CD1c-positive myeloid dendritic cell (primary cell): ENCODE measurements at regions not wholly inside any gene's neighbourhood (a gene's known extent, or its start where the extent isn't known, plus 50 kb on each side); places are given as distances from the start of the nearest gene placed in this dataset.

Experiments
- DNase-seq: peaks from one replicate; pipeline ENCODE4 v3.0.0-alpha.2; 2016; ENCODE audit errors: extremely low spot score

DNA sequence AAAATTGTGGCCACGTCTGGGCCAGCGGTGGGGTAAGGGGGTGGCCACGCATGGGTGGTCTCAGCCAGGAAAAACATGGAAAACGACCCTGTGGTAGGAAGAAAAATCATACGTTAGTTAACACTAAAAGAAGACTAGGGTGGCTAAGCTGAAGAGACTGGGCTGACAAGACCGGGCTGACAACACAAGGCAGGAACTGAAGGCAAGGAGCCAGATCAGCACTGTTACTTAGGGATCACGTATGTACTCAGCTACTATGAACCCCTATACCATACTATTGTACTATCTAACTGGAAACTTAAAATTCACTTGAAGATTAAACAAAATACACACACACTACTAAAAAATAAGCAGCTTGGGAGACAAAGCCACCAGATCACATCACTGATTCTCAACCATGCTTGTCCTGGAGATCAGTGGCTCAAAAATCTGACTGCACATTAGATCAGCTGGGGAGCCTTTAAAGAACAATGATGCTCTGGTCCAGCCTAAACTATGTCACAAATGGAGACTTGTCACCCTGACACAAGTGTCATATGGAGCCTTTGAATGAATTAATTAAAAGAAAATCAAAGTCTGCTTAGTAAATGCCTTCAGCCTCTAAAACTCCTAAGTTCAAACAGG, 442.2 kb downstream of the SHQ1 start:
- DNase-seq, result no peak

DNA sequence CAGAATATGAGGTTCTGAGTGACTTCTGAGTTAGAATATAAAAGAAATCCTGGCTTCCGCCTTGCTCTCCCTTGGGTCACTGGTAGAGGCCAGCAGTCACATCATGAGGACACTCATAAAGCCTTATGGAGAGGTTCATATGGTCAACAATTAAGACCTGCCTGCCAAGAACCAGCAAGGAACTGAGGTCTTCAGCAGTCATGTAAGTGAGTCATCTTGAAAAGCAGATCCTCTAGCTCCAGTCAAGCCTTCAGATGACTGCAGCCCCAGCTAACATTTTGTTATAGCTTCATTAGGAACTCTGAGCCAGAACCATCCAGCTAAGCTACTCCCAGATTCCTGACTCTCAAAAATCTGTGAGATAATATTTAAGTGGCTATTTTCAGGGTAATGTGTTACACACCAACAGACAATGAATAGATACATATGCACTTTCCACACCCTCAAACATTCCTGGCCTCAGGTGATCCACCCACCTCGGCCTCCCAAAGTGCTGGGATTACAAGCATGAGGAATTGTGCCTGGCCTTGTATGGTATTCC, 447.2 kb downstream of the SHQ1 start:
- no peak for DNase-seq

DNA sequence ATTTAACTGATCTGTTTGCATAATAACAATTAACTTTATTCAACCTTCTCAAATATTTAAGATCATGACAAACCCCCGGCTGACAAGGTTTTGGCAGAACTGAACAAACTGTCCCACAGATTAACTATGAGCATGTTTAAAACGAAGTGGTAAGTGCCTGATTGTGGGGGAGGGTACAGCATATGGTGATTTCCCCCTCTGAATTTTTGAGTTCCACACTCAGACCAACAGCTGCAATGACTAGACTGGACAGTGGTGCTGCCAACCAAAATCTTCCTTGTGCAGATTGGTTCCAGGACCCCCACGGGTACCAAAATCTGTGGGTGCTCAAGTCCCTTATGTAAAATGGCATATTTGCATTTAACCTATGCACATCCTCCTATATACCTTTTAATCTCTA, 449.5 kb downstream of the SHQ1 start:
- DNase-seq, result no peak

DNA sequence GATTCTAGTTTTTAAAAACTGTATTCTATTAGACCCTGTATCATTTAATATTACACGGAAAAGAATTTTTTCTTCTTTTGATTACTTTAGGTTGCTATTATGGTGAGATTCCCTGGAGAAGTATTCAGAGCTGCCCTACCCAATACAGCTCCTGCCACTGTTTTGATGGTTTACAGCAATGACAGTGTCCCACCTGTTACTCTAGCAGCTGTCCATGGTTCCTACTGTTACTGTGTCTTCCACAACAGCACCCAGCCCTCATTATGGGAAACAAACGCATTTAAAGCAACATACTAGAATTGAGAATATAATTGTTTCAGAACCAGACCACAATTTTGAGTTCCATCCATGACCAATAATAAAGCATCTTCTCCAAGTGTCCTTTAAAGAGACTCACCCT, 450.7 kb downstream of the SHQ1 start:
- DNase-seq, result no peak

DNA sequence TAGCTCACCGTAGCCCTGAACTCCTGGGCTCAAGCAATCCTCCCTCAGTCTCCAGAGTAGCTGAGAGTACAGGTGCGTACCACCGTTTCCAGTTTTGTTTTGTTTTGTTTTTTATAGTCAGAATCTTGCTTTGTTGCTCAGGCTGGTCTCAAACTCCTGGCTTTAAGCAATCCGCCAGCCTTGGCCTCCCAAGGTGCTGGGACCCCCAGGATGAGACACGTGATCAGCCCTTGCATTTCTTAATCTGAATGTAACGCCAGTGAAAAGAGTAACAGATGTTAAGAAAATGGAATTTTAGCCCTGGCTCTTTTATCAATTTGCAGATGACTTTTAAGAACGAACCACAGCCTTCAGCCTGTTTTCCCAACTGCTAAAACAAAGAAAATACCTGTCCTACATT, 451.3 kb downstream of the SHQ1 start:
- no peak for DNase-seq

DNA sequence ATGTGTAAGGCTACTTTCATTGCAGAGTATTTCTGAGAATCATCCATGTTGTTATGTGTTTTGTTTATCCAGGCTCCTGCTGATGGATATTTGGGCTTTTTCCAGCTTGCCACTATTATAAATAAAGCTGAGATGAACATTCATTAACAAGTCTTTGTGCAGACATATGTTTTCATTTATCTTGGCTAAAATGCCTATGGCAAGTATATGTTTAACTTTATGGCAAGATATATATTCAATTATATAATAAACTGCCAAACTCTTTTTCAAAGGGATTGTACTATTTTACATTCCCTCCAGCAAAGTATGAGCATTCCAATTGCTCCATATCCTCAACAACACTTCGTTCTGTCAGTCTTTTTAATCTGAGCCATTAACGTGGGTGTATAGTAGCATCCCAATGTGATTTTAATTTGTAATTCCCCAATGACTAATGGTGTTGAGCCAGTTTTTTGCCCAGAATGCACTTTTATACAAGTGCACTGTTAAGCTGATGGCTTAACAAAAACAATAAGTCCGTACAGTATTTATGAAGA, 452.4 kb downstream of the SHQ1 start:
- no peak for DNase-seq

DNA sequence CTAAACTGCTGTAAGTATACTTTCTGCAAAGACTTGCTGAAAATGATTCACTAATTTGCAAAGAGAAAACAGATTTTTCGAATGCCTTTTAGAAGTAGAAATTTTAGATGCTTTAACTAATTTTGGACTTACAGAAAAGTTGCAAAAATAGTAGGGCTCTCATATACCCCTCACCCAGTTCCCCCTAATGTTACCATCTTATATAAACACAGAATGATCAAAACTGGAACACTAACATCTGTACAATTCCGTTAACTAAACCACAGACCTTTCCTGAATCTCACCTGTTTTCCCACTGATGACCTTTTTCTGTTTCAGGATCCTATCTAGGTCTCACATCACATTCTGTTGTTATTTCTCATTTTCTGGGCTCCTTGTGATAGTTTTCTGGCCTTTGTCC, 454.8 kb downstream of the SHQ1 start:
- no peak for DNase-seq

DNA sequence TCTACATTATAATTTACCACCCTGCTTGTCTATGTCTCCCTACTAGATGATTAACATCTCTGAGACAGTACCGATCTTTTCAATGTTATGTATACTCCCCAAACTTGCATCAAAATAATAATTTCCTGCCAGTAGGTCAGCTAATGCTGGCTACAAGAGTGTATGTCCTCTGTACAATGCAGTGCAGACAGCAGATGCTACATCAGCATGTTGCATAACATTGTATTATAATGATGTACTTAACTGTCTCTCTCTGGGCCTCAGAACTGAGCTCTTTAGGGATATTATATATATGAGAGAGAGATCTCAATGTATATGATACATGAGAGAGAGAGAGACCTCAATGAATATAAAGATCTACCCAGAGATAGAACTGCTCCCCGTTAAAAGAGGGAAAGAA, 456.6 kb downstream of the SHQ1 start:
- DNase-seq, result no peak

DNA sequence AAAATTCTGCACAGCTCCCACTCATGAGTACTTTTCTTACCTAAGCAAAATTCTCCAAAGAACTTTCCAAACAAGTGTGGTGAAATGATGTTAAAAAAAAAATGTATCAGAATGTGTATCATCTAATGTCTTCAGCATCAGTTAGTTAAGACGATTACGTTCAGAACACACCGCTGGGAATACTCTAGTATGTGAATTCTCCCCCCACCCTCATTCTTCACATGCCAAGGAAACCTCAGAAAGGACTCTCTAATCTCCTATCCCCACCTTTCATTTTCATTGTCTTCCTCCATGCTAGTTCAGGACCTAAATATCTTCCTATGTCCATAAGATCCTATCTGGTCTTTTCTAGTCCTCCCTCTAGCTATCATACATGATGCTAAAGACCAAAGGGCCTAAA, 457.4 kb downstream of the SHQ1 start:
- DNase-seq, result no peak

DNA sequence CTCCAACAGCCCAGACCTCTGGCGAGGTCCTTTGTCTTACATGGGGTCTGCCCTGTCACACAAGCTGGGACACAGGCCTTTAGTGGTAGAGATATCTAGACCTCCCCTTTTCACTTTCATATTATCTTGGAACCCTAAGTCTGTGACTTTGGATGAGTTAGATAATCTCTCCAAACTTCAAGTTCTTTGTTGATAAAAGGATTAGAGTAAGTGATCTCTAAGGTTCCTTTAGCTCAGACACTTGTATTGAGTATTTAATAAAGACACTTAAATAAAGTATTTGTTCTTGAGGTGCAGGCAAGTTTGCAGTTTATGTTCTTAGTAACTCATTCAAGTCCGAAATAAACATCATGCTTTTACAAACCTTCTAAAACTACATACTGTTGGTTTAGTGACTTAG, 459.6 kb downstream of the SHQ1 start:
- DNase-seq, result no peak

DNA sequence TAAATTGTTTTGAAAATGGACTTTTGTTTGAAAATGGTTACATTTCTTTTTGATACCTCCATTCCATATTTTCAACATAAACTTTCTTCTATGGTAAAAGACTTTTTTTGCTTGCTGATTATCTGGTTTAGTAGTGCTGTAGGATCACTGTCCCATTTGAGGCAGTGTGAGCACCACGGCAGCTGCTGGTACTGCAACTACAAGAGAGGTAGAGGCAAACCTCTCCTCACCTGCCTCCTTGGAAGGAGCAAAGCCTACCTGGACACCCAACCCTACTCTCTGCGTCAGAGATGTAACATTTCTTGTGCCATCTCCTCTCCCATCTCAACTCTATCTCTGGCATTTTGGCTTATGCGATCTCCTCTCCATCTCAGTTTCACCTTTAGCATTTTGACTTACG, 460.1 kb downstream of the SHQ1 start:
- no peak for DNase-seq

DNA sequence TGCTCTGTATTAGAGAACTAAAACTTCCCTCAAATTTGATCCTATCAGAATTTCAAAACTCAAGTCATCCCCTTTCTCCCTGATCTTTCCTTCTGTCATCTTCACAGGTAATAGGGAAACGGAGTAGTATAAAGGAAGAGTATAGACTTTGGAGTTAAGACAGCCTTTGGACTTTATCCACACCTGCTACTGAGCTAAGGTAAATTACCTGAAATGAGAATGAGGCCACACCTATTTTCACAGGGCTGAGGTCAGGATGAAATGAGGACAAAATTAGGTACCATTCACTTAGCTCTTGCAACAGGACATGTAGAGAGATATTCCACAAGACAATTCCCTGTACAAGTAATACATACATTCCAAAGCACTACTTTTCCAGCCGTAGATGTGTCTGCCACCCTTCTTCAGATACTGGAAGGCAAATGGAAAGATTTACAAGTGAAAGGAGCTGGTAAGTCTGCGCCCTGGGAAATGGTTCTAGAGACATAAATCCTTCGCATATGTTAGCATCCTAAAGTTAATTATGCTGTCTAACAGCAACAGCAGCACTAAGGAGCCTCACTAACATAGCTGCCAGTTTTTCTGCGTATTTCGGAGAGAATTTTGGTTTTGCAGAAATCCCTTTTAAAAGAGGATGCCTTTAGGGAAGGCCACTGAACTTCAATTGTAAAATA, 461.8 kb downstream of the SHQ1 start:
- no peak for DNase-seq

DNA sequence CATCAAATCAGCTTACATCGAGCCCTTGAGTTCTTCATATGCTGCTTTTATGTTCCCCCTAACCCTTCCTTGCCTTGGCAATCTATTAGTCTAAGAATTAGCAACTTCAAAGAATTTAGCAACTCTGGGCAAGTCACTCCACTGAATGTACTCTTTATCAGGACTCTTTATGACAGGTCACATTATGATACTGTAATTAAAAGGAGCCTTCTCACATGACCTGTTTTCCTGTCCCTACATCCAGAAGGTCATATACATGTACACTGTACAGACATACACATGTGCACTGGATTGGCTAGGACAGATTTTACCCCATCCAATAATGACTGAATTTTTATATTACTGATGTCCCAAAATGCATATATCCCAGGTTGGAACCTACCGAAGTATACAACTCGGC, 463.1 kb downstream of the SHQ1 start:
- DNase-seq, result no peak

DNA sequence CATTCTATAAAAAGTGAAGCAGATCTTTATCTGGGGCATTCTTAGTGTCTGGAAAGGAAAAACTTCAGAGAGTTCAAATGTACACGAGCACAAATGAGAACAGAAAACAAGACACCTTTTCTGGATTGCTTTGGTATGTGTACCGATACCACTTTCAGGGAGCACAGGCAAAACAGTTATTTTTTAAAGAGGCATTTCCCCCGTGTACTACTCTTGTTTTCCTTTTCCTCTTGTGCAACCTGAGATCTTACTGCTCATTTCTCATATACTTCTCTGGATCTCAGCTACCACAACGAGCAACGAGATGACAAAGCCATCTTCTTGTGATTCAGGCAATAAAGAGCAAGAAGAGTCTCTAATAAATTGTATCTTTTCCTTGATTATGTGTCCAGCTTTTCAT, 463.6 kb downstream of the SHQ1 start:
- DNase-seq, result no peak

DNA sequence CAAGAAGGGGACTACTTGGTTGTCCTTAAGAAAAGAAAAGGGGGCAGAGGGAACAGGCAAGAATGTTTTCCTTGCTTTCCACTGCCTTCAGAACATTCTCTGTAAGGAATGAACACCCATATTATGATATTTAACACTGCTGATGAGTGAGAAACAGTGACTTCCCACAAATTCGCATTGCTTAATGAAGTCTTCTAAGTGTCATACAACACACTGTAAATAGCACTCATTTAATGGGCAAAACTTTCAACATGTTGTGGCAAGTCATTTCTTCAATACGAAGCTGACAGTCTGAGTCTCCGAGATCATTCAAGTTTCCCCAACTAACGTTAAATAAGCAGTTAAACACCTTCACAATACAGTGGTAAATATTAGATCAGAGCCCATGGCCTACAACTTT, 464.4 kb downstream of the SHQ1 start:
- DNase-seq, result no peak

DNA sequence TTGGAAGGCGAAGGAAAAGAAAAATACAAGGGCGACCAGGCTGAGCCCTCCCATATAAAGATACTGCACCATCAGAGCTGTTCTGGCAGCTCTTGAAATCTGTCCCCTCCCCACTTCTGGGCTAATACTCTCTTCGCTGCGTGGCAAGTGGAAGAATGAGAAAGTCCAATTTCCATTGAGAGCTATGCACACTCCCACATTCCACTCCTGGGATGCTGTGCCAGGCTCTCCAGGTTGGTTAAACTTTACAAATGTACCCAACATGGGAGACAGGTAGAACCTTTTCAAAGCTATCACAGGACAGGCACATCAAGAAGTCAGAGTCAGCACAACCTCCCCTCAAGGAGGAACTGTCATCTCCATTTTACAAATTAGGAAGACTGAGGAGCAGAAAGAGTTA, 465.0 kb downstream of the SHQ1 start:
- no peak for DNase-seq

DNA sequence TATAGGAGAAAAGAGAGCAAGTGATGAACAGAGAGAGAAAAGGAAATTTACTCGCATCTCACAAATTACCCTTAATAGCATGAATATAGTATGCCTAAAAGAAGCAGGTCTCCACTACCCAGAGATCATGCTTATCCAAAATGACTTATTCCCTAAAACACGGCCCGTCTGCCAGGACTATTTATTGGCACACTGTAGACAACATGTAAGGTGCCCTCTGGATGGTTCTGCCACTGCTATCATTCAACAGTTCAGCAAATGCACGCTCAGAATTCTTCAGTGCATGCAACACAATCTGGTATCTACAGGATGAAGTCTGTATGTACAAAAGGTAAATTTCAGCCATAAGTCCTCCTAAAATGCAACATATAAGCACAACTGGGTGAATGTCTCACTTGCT, 465.8 kb downstream of the SHQ1 start:
- DNase-seq, result no peak

DNA sequence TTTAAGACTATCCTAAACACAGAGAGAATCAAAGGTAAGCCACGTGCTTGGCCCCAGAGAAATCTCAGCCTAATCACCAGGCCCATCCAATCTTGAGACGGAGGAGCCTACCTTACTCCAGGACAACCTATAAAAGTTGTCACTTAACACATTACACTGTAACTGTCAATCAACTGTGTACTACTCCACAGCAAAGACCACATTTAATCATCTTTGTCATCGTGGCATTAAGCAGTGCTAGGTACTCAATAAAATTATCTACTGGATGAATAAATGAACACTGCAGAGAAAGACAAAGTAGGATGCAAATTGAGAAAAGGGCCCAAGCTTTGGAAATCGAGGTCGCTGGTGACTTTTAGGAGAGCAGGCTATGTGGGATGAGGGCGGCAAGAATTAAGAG, 466.7 kb downstream of the SHQ1 start:
- DNase-seq, result no peak

DNA sequence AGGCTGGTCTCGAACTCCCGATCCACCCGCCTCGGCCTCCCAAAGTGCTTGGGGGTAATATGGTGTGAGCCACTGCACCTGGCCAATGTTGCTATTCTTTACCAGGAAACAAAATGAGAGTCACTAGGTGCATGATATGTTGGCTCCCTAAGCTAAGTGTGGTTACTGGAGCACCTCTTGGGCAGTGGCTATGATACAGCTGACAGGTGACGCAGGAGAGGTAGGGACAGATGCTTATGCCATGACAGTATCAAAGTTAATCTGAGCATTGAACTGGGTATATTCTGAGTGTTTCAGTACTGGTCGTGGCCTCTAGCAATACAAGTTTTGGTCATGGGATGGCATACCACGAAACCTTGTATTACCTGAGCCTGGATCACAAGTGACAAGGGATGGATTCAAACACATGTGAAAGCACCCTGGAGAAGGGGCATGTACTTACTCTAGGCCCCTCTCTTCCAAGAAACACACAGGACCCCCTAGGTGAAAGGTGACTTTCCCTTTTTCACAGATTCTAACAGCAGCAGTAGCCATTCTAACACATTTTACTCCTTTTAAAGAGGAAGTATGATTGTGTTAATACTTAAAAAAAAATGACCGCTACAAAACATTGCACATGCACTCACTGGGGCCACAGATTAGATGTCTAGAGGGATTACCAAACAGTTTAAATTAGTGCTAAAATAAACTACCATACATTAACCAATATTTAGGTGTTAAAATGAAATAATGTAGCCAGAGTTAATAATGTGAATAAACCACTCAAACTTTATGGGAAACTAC, 467.3 kb downstream of the SHQ1 start:
- DNase-seq, result no peak

DNA sequence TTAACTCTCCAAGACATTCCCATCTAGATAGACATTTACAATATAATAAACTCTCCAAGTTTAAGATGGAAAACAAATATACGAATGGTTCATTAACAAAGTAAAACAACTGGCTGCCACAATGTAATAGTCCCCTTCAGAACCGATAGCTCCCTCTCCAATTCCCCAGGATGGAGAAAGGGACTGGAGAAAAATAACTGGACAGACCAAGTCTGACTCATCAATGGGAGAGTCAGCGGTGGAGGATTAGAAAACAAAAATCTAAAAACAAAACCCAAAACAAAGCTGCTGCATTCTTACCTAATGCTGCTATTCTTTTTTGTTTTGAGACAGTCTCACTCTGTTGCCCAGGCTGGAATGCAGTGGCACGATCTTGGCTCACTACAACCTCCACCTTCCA, 468.1 kb downstream of the SHQ1 start:
- DNase-seq, result no peak

DNA sequence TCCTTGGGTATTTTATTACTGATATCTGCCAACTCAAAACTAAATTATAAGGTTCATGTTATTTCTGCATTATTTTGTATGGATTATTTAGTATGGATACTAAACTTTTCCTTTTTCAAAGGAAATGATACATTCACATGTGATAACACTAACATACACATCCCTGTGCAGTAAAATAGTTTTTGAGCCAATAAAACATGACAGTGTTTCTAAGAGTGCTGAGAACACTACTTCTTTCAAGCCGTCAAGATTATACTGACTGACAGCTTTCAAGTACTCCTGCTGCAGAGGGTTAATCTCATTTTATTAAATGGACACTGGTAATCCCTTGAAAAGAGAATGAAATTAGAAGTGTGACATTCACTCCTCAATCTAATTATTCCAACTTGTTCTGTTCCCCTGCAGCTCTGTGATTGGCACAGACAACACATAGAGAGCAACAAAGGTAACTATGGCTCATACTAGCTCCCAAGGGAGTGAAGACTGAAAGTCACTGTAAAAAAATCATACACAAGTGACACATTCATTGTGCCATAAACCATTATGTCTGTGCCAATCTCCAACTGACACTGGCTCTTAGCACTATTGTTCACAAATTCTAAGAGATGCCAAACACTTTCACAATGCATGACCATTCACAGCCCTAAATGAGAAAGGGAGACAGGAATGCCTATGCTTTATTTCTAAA, 468.6 kb downstream of the SHQ1 start:
- DNase-seq, result no peak

DNA sequence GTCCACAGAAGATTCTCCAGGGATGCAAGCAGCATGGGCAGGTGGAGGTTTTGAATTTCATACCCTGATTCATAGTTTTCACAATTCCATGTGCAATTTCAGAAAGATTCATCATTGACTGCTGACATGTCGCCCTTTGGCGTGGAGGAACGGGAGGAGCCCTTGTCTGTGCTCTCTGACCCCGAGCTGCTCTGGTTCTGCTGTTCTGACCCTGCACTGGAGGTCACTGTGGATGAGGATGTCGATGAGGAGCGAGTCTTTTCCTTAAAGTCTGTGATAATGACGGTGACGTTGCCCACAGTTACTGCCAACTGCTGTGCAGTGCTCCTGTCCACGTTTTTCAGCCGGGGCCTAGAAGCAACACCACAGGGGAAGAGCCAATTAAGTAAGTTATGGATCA, 470.0 kb downstream of the SHQ1 start:
- no peak for DNase-seq
